HG03280 (cell line): ENCODE measurements at regions not wholly inside any gene's neighbourhood (a gene's known extent, or its start where the extent isn't known, plus 50 kb on each side); places are given as distances from the start of the nearest gene placed in this dataset.
"Not testable (repeated sequence)": the region's sequence is repeated elsewhere in the genome, so short reads cannot be mapped to it uniquely, and the experiment has no call there.

Source experiments
- ATAC-seq: cut with Tn5 transposase; IDR thresholded peaks from one replicate; pipeline ENCODE4 v1.9.1; 2021; ENCODE audit warnings: mild to moderate bottlenecking, moderate library complexity; ENCODE audit not compliant: unreplicated experiment

DNA sequence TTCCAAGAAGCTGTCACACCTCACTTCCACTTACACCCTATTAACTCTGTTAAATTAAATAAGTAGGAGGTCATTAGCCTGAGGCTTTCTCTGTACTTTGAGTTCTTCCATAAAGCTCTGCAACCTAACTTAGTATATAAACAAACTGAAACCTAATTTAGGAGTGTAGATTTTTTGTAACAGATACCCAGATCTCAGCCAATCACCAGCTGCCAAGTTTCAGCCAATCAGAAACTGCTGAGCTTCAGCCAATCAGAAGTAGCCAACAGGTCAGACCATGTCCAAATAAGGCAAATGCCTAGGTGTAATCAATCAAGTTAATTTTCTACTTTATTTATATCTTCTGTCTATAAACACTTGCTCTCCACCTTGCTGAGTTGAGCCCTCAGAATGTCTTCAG lies 142.7 kb upstream of the SULF2 start:
- ATAC-seq, result no peak

DNA sequence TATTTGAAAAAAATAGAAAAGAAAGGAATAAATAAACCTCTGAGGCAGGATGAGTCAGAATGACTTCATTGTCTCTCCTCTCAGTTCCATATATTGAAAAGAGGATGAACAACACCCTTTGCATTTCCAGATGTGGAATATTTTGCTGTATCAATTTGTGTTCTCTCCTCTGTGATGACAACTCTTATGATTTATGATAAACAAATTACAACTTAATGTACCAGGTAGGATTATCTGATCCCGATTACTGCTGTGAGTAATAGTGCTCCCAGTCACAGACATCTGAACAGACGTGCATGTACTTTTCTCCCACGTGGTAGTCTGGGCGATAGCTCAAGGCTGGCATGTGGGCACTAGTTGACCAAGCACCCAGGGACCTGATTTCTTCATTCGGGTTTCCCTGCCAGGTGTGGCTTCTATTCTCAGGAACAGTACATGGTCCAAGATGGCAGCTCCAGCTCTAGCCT lies 142.1 kb upstream of the SULF2 start:
- no peak for ATAC-seq

DNA sequence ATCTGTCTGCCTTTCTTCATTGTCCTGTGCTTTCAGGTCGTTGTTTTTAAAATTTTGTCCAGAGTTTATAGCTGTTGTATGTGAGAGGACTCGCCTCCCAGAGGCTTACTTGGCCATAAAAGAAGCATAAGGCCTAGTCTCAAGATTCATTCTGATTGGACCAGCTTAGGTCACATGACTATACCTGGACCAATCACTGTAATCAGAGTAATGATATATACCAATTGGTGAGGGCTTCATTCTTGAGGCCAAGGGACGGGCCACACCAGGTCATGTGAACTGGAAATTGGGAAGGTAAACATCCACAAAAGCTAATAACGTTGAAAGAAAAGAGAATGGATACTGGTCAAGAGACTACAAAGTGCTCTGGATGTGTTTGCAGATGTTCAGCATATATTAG lies 141.4 kb upstream of the SULF2 start:
- ATAC-seq, result no peak

DNA sequence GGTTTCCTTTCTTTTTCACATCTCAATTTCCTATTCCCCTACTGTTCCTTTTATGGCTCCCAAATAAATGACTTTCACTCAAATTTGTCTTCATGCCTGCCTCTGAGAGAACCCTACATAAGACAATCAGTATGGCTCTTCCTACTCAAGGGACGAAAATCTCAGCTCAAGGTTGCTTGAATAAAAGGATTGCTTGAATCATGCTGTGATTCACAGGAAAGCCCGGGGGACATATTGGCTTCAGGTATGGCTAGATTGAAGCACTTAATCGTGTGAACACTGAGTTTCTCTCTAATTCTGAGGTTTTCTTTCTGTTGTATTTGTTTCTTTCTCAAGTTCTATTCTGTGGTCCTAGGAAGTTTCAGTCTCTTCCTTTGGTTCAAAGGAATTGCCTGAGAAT lies 140.3 kb upstream of the SULF2 start:
- no peak for ATAC-seq

DNA sequence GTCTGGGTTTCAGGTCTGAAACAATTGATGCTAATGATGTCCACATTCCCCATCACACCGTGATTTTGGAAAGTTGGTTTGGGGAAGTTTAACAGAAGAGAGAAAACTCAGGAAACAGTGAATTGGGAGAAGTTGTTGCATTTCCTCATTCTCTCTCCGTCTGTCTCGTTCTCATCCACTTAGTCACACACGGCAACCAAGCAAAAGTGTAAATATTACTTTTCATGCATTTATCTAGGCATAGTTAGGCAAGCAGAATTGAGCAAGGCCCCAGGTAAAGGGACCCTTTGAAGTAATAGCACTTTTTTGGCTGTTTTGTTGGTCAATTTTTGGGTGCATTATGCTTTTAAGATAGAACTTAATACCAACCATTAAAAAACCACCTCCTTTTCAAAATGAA lies 137.0 kb upstream of the SULF2 start:
- ATAC-seq, result no peak

DNA sequence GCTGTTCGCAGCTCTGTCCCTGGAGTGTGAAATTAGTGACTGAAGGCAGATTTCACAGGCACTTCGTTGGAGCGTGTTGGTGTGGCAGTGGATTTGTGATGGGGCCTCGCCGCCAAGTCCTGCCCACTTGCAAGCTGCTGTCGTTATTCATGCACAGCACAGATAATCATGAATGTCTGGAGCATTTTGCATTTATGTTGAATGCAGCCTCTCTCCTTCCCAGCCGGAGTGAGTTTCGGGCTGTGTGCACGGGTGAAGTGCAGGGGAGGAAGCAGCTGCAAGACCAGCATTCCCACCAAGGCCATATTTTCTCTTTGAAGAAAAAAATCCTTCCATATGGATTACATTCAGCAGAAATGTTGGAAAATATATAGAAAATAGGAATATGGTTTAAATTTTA lies 136.5 kb upstream of the SULF2 start:
- not testable (repeated sequence) for ATAC-seq

DNA sequence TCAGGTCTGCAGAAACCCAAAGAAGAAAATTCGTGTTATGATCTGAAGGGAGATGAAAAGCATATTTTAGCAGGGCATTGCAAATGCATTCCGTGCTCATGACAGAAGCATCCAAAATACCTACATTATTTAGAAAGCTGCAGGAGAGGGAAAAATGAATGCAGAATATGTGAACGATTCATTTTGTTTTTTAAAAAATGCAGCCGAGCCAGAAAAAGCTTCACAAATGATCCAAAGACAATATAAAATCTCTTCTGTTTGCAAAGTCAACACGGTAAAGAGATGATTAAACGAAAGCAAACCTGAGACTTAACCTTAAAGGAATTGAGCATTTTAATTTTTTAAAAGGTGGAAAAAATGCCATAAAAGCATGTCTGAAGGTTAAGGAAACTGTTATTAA lies 136.1 kb upstream of the SULF2 start:
- ATAC-seq, result no peak

DNA sequence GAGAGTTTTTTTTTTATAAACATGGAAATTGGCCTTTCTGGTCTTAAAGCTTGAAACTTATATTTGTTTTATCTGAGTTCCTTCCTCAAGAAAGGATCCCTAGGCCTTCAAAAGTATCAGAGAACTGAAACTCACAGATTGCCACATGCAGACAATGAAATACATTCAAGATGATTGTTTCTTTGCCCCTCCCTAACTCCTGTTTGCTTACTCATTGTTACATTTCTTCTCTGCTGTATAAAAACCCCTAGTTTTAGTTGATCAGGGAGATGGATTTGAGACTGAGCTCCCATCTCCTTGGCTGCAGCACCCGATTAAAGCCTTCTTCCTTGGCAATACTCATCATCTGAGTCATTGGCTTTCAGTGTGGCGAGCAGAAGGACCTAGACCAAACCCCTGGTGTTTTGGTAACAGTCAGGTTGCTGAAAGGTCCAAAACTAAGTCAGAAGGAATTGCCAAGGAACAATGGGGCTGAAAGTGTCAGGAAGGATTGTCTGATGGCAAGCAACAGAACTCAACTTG lies 132.3 kb upstream of the SULF2 start:
- no peak for ATAC-seq

DNA sequence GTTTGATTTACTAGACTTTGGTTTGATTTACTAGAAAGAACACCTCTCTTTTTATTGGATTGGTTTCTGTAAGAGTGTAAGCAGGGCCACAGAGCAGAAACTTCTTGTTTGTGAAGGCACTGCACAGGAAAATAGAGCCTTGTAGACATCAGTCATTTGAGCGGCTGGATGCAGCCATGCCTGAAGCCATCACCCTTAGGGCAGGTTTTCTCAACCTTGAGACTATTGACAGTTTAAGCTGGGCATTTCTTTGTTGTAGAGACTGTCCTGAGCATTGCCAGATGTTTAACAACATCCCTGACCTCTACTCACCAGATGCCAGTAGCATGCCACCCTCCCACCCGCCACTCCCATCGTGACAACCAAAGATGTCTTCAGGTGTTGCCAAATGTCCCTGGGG lies 130.2 kb upstream of the SULF2 start:
- ATAC-seq, result no peak

DNA sequence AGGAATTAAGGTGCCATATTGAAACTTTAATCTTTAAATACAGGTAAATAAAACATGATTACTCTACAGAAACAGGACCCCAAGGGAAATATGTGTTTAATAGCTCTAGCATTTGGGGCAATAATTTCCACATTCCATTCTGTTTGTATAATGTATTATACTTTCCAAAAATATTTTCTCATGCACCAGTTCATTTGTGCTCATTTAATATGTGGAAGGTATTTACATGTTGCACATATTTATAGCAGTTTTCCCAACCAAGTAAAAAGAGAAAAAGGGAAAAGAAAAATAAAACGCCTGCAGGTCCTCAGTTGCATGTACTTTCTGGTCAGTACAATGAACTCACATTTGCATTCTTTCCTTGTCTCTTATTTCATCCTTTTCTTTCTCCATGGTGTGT lies 129.5 kb upstream of the SULF2 start:
- no peak for ATAC-seq

DNA sequence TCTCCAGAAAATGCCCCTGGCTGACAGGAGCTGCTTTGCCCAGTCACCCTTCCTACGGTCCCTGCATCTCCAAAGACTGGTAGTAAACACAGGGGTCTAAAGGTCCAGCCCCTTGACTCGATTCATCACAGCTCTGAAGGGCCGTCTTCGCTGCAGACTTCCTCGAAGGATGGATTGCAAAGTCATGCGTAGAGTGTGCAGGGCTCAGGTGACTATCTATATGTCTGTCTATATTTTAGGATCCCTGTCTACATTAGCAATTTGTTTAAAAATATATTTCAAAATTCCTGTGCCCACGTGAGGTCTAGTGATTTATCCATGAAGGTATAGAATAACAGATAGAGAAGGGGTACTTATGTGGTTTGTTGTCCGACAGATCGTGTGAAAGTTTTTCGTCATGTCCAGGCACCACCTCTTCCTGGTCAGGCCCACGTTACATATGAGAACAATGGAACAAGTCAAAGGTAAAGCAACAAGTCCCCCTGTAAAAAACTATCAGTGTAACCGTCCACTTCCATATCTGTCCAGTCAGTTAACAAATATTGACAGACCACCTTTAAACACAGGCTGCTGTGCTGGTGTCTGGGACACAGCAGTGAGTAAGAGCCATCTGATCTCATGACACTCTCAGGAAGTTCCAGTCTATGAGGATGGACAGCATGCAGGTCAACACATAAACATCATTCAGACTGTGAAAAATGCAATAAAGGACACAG lies 127.7 kb upstream of the SULF2 start:
- ATAC-seq, result not testable (repeated sequence)

DNA sequence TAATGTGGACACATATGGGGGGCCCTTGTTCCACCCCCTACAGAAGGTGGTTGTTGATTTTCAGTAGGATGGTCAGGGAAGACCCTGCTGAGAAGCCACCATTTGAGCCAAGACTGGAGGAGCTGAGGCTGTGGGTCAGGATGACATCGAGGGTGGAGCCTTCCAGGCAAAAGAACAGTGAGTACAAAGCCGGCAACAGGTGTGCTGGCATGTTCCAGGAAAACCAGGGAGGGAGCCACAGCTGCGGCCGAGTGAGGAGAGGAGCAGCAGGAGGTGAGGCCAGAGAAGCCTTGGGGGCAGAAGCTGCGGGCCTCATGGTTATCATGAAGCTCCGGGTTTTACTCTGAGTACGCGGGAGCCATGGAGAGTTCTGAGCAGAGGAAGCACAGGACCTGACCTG lies 126.9 kb upstream of the SULF2 start:
- not testable (repeated sequence) for ATAC-seq

DNA sequence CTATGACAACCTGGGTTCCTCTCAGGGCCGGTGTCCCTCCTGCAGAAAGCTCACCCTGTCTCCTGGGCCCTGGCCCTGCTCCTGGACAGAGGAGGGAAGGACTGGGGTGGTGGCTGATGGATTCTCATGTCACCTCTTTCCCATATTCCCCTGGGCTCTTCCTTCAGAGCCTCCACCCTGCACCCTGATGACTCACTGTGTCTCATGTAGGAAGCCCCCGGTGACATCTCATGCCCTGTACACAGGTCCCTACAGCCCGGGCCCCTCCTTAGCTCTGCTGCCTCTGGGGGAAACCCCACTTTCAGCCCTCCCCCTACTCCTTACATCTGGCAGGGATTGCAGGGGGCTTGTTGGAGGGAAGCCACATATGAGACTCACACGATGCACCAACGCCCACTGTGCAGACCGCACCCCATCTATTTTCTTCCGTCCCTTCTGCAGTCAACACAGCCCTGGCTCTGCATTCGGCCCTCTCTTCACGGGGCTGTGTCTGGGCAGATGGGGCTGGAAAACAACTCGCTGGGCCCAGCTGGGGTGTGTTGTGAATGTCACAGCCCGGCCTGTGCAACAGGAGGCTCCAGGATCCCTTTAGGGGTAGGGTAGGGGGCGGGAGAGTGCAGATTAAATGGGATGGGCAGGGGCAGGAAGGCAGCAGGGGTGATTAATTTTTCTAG lies 124.6 kb upstream of the SULF2 start:
- ATAC-seq, result not testable (repeated sequence)

DNA sequence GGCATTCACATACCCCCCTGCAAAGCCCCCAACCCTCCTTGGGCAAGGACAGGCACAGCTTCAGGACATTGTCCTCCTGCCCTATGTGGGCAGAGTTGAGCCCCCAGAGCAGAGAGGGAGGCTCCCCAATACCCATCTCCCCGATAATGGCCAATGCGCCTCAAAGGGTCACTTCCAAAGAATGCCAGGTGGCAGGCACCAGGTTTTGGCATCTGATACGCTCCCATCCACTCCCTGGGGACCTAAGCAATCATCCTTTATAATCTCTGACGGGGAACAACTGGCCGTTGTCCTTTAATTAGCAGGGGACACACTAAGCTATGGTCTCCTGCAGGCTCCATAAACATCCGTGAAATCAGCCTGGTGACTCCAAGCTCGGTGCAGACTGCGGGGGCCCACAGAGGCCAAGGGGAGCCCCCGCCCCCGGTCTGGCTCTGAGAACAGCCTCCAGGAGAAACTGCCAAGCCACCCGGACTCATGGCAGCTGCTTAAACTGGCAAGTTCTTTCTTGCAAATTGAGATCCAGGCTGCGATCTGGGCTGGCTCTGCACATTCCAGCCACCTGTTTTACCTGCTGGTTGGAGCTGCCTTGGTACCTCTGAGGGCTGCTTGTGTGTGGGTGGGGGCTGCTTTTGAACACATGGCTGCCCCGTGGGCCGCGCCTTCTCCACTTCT lies 123.2 kb upstream of the SULF2 start:
- not testable (repeated sequence) for ATAC-seq

DNA sequence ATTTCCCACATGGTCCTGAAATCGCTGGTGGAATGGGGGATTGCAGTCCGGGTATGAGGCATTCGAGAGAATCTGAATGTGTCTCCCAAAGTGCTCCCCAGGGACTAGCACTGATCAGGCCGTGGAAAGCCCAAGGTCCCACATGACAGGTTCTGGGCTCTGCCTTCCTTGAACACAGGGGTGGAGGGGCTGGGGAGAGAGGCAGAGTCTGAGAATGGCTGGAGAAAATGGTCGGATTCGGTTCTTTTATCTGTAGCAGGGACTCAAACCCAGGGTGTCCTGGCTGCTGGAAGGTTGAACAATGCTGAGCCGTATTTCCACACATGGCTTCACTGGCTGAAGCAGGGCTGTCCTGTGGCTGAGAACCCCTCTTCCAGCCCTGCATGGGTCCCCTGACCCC lies 122.7 kb upstream of the SULF2 start:
- ATAC-seq, result not testable (repeated sequence)

DNA sequence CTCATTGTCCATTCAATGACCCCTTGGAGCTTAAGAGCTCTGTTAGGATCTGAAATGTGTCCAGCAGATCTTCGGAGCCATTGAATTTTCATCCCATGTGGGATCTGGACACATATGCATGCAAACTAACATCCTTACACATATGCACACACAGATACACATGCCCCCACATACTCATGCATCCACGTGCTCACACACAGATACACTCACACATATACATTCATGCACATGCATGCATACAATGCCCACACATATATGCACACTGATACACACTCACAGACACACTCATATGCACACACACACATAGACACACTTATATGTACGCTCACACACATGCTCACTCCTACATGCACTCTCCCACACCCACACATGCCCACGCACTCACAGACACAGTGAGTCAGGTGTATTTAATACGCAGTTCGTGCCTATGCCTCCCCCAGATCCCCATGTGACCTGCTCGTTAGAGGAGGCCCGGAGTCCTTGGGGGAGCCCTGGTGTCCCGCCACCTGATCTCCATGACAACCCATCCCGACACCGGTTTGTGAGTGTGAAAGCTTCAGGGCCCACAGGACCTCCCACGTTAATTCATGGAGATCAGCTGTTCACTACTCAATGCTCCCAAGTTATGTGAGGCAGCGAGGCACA lies 121.9 kb upstream of the SULF2 start:
- no peak for ATAC-seq

DNA sequence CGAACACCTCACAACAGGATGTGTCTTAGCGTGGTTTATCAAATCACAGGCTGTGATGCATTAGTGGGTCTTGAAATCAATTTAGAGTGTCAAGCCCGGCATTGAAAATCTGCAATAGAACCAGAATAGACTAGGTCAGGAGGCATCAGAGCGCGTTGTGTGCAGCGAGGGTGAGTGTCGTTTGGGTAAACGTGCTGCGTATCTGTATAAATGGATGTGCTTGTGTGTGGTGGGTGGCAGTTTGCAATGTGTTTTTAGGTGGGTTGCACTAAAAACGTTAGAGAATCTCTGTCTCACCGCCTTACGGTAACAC lies 121.0 kb upstream of the SULF2 start:
- no peak for ATAC-seq

DNA sequence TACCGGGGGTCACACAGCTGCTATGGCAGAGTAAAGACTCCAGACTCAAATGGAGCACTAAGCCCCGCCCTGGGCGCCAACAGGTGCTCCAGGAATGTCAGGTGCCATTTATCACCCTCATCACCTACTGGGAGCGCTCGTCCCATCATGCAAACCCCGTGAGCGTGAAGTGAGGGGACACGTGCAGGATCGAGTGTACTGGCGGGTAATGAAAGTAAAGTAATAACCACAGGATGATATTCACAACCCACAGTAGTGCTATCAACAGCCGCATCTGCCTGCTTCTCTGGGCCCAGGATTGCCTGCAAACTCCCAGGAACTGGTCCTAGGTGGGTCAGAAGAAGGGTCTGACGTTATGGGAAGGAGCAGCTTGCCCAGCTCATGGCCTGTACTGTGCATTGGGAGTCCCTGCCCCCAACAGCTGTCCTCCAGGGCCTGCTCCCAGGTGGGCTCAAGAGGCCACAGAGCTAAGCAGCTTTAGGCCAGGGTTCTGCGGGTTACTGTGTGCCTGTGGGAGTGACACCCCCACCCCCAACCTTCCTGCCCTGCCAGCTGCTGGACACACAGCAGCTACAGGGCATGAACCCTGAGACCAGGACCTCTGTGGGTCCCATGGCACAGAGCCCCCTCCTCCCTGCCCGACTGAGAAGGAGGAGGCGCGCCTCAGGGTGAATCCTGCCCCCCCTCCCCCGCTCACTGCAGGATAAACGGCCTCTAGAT lies 120.5 kb upstream of the SULF2 start:
- no peak for ATAC-seq

DNA sequence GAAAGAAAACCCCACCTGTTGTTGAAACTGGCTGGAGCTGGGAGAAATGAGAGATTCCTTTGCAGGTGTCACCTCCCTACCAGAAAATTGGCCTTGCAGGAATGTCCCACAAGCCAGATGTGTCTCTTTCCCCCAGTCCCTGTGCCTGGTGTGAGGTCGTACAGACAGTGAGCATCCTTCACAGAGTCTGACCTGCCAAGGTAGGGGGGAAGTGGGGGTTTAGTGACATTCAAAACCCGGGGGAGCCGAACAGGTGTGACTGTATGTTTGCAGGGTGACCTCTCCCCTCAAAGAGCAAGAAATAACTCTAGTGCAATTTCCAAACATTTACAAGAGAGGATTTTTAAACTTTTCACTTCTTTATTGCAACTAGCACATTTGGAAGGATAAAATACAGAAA lies 117.7 kb upstream of the SULF2 start:
- not testable (repeated sequence) for ATAC-seq

DNA sequence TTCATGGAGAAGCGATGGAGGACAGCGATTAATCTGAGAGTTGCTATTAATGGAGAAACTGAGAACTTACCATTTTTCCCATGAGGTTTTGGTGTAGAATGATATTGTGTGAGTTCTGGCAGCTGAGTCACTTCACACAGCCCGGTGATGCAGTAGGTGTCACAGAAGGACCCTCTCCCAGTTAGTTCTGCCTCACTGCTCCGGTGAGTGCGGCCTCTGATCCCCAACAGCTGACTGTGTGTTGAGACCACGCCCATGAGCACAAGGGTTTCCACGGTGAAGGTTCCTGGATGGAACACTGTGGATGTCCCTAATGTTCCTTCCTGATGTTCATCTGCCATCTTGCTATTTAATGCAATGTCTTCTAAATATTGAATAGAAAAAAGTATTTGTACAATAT lies 114.0 kb upstream of the SULF2 start:
- not testable (repeated sequence) for ATAC-seq

DNA sequence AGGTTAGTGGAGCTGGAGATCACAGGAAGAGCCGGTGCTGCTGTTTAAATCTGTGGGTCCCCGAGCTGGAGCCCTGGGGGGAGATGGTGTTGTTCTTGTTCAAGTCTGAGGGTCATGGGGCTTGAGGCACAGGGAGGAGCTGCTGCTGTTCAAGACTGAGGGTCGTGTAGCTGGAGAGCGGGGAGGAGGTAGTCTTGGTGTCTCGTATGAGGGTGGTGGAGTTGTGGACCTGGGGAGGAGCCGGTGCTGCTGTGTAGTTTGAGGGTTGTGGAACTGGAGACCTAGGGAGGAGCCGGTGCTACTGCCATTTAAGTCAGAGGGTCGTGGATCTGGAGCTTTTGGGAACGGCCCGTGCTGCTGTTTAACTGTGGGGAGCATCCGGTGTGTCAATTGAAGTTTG lies 112.2 kb upstream of the SULF2 start:
- no peak for ATAC-seq
